ENCODE measurements at regions not wholly inside any gene's neighbourhood (a gene's known extent, or its start where the extent isn't known, plus 50 kb on each side); places are given as distances from the start of the nearest gene placed in this dataset.
"Not testable (repeated sequence)": the region's sequence is repeated elsewhere in the genome, so short reads cannot be mapped to it uniquely, and the experiment has no call there.

DNA sequence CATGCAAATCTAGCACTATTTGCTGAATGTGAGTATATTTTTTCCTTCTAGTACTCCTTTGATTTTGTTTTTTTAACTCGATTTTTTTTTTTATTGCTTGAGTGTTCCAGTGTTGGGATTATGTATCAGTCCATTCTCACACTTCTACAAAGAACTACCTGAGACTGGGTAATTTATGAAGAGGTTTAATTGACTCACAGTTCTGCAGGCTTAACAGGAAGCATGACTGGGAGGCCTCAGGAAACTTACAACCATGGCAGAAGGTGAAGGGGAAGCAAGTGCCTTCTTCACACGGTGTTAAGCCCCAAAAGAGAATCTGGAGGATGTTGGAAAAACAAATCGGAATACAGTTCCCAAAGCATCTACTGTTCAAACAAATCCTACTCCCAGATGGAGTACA lies 69.1 kb downstream of the ZNF518B start:
- in situ Hi-C loops (cut with HindIII; ENCODE audit: low sequenced_read_pairs); H3K4me3 ChIP-seq (ENCODE audit: low read depth, low read length); DNase-seq (ENCODE audit: low read depth, low spot score): not testable (repeated sequence)

DNA sequence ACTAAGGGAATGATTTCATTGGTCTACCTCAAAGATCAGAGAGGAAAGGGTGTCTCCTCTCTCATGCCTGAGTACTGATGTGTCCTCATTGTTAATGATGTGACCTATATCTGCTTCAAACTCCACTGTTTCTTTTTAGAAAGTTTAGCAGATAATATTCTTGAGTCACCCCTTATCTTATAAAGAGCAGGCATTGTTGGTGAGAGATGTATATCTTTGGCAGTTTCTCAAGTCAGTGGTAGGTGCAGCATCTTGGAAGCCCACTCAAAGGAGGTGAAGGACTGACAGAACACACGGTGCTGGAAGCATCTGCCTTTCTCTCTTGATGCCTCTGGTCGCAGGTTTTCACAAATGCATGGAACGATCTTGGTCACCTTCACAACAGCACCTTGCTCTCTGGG lies 71.2 kb downstream of the ZNF518B start:
- TF ChIP-seq, protein P1, sequence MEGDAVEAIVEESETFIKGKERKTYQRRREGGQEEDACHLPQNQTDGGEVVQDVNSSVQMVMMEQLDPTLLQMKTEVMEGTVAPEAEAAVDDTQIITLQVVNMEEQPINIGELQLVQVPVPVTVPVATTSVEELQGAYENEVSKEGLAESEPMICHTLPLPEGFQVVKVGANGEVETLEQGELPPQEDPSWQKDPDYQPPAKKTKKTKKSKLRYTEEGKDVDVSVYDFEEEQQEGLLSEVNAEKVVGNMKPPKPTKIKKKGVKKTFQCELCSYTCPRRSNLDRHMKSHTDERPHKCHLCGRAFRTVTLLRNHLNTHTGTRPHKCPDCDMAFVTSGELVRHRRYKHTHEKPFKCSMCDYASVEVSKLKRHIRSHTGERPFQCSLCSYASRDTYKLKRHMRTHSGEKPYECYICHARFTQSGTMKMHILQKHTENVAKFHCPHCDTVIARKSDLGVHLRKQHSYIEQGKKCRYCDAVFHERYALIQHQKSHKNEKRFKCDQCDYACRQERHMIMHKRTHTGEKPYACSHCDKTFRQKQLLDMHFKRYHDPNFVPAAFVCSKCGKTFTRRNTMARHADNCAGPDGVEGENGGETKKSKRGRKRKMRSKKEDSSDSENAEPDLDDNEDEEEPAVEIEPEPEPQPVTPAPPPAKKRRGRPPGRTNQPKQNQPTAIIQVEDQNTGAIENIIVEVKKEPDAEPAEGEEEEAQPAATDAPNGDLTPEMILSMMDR (IDR thresholded peaks at IDR 0.05; ENCODE audit: low read depth, low read length), result no peak
- no peak for DNase-seq (ENCODE audit: low read depth, low spot score)
- in situ Hi-C loops (cut with HindIII; ENCODE audit: low sequenced_read_pairs), result no loop called here
- no peak overlapping the region for H3K4me3 ChIP-seq (ENCODE audit: low read depth, low read length)

DNA sequence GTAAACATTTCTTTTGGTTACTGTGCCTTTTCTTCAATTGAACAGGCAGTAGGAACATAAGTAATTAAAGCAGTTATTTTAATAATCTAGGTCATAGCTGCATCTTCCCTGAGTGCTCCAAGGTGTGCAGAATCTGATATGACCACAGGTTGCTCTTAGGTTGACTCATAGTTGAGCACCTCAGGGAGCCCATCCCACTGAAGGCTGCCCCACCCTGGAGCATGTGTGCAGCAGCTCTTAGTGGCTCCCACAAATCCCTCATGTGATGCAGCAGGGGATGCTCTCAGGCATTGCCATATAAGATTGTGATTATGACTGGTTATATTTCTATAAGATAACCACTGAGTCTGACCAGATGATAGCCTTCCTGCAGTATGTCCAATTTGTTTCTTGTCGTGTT lies 72.3 kb downstream of the ZNF518B start:
- no peak overlapping the region for H3K4me3 ChIP-seq (ENCODE audit: low read depth, low read length)
- no peak for DNase-seq (ENCODE audit: low read depth, low spot score)
- TF ChIP-seq, protein P1 (IDR thresholded peaks at IDR 0.05; ENCODE audit: low read depth, low read length), result no peak
- in situ Hi-C loops (cut with HindIII; ENCODE audit: low sequenced_read_pairs), result no loop called here

DNA sequence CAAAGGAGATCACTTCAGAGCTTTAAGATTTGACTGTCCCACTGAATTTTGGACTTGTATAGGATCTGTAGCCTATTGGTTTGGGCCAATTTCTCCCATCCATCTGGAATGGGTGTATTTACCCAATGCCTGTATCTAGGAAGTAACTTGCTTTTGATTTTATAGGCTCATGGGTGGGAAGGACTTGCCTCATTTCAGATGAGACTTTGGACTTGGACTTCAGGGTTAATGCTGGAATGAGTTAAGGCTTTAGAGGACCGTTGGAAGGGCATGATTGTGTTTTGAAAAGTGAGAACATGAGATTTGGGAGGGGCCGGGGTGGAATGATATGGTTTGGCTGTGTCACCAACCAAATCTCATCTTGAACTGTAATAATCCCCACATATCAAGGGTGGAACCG lies 73.8 kb downstream of the ZNF518B start:
- in situ Hi-C loops (cut with HindIII; ENCODE audit: low sequenced_read_pairs), result no loop called here
- DNase-seq (ENCODE audit: low read depth, low spot score), result no peak
- no peak overlapping the region for H3K4me3 ChIP-seq (ENCODE audit: low read depth, low read length)
- TF ChIP-seq, protein P1 (IDR thresholded peaks at IDR 0.05; ENCODE audit: low read depth, low read length), result no peak

DNA sequence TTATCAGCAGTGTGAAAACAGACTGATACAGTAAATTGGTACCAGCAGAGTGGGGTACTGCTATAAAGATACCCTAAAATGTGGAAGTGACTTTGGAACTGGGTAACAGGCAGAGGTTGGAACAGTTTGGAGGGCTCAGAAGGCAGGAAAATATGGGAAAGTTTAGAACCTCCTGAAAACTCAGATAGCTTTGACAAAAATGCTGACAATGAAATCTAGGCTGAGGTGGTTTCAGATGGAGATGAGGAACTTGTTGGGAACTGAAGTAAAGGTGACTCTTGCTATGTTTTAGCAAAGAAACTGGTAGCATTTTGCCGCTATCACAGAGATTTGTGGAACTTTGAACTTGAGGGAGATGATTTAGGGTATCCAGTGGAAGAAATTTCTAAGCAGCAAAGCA lies 75.1 kb downstream of the ZNF518B start:
- in situ Hi-C loops (cut with HindIII; ENCODE audit: low sequenced_read_pairs); H3K4me3 ChIP-seq (ENCODE audit: low read depth, low read length); DNase-seq (ENCODE audit: low read depth, low spot score): not testable (repeated sequence)

DNA sequence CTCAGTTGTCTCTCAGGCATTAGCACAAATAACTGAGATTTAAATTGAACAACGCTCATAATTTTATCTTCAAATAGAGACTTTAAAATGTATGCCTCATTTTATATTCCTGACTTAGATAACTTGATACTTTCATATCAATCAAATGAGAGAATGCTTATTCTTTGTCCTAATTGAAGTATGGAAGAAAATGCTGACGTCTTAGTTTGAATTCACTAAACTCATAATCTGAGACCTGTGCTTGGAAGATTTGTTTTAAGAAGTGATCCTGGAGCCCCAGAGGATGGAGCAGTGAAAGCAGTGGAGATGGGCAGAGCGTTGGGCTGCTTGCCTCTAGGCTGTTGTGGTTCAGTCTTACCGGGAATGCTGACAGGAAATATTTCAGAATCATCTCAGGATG lies 76.1 kb downstream of the ZNF518B start:
- TF ChIP-seq, protein P1 (IDR thresholded peaks at IDR 0.05; ENCODE audit: low read depth, low read length), result no peak
- no peak overlapping the region for H3K4me3 ChIP-seq (ENCODE audit: low read depth, low read length)
- no peak for DNase-seq (ENCODE audit: low read depth, low spot score)
- in situ Hi-C loops (cut with HindIII; ENCODE audit: low sequenced_read_pairs), result no loop called here

DNA sequence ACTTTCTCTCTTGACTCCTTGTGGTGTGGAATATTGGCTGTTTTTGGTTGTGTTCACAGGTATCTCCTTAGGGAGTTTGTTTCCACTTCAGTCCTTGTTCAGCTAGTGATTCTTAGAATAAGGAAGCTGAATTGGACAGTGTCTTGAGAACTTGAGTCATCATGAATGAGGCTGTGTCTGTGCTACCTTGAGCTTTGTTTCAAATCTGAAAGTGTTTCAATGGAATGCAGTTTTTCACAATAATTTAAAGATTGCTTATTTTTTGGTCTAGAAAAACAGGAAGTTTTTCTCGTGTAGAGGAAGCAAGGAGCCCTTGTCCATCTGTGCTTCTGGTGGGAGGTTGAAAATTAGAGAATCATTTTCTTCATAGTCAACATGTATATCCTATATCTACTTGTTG lies 76.5 kb downstream of the ZNF518B start:
- no peak for DNase-seq (ENCODE audit: low read depth, low spot score)
- TF ChIP-seq, protein P1 (IDR thresholded peaks at IDR 0.05; ENCODE audit: low read depth, low read length), result no peak
- in situ Hi-C loops (cut with HindIII; ENCODE audit: low sequenced_read_pairs), result no loop called here
- H3K4me3 ChIP-seq (ENCODE audit: low read depth, low read length), result no peak overlapping the region

DNA sequence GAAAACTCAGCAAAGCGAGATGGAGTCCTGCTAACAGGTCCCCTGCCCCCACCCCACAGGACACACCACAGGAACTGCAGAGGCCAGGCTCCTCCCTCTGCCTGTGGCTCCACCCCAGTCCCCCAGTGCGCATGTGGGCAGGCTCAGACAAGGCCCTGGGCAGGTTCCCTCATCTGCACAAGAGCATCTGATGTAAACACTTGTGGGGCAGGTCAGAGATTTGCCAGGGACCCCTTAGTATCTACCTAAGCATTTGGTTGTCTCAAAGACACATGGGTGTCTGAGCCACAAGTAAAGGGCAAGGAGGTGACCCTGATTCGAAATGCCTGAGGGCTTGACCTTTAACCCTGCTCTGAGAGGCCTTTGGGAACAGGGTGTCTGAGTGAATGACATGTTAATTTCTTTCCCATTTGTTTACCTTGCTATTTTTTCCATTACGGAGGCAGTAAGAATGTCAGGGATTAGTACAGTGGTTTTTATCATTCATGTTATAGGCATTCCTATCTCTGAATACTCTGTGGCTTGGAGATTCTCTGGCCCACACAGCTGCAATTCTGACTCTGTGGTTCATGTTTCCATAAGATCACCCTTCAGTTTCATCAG lies 85.3 kb downstream of the ZNF518B start:
- DNase-seq (ENCODE audit: low read depth, low spot score), result no peak
- in situ Hi-C loops (cut with HindIII; ENCODE audit: low sequenced_read_pairs), result no loop called here
- TF ChIP-seq, protein P1 (IDR thresholded peaks at IDR 0.05; ENCODE audit: low read depth, low read length), result no peak
- H3K4me3 ChIP-seq (ENCODE audit: low read depth, low read length), result no peak overlapping the region

Measured in astrocyte of the spinal cord (primary cell).